ENCODE measurements at regions not wholly inside any gene's neighbourhood (a gene's known extent, or its start where the extent isn't known, plus 50 kb on each side); places are given as distances from the start of the nearest gene placed in this dataset.

DNA sequence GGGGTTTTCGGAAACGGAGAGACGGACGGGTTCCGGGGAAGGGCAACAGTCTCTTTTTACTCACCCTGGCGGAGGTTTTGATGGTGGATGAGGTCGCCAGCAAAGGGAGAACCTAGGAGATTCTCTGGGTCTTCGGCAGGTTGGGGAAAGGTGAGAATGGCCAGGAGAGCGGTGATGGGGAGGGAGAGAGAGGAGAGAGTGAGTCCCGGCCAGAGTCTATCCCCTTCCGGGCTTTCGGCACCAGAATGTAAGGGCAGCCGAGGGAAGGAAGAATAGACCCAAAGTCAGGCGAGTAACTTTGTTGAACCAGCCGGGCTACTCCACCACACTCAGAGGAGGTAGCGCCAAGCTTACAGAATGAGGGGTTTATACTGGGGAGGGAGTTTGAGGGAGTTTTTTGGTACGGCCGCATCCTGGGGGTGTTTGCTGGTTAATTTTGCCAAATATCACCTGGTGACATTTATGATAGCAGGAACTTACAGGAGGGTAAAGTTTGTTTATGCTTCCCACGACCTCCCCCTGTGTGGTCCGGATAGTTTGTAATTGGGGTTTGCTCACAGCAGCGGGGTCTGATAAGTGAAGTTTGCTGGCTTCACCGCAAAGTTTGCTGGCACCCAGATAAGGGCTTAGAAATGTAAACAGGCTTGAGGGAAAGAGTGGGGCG lies 141.1 kb upstream of the ETV3 start:
- Histone ChIP-seq H3K4me1 (ENCODE audit: control insufficient read depth in 1 of 2, insufficient read depth in 2 of 2, low read length in 2 of 2) (no peaks in the 10 kb centered on the region), H3K27me3 (ENCODE audit: control insufficient read depth in 1 of 2, insufficient read depth in 2 of 2, low read length in 1 of 2) (no peaks in the 10 kb centered on the region), H3K4me3 (ENCODE audit: low read length in 2 of 2) (no peak overlapping the region), H3K9me3 (ENCODE audit: control insufficient read depth, low read length) (no peaks in the 10 kb centered on the region), H3K36me3 (ENCODE audit: control insufficient read depth in 1 of 2, insufficient read depth in 2 of 2, low read length in 1 of 2) (no peaks in the 10 kb centered on the region), H3K27ac (ENCODE audit: low read depth in 1 of 2, low read length in 2 of 2) (no peak overlapping the region)
- 33 to 44% methylated on average over 22 to 23 of the region's 23 CpGs for WGBS, 2 donors
- intact Hi-C loops (cut with DNase I): no loop called here
- ATAC-seq (ENCODE audit: low FRiP score) (no peak), DNase-seq (no peak)

DNA sequence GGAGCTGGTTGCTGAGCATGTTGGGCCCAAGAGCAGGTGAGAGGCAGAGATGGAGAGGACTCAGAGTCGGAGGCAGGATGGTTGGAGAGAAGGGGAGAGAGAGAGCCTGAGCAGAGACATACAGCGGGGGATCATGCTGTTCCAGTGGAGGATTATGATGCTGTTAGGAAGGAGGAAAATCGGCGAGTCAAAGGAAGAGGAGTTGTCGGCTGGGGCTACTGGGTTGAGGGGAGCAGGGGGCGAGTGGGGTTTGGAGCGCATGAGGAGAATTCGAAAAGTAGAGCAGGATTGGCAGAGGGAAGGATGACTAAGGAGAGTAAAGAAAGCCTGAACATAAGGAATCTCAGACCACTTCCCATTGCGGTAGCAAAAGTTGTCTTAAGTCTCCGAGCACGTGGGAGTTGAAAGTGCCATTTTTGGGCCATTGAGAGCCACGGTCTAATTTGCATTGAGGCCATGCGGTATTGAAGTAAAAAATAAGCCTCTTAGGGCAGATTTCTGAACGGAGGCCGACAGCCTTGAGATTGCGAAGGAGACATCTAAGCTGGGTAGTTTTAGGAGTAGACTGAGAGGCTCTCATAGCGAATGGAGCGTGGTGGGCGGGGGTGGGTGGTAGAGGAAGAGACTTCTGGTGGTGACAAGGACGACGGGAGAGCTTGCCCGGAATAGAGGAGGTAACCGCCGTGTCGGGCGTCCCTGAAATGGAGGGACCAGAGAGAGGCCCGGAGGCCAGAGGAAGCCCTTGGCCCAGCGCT lies 140.4 kb upstream of the ETV3 start:
- H3K9me3 ChIP-seq (ENCODE audit: control insufficient read depth, low read length): no peaks in the 10 kb centered on the region
- no peaks in the 10 kb centered on the region for H3K36me3 ChIP-seq (ENCODE audit: control insufficient read depth in 1 of 2, insufficient read depth in 2 of 2, low read length in 1 of 2)
- intact Hi-C loops (cut with DNase I): no loop called here
- no peaks in the 10 kb centered on the region for H3K4me1 ChIP-seq (ENCODE audit: control insufficient read depth in 1 of 2, insufficient read depth in 2 of 2, low read length in 2 of 2)
- no peaks in the 10 kb centered on the region for H3K27me3 ChIP-seq (ENCODE audit: control insufficient read depth in 1 of 2, insufficient read depth in 2 of 2, low read length in 1 of 2)
- no peak for ATAC-seq (ENCODE audit: low FRiP score)
- H3K4me3 ChIP-seq (ENCODE audit: low read length in 2 of 2): no peak overlapping the region
- 66 to 75% methylated on average over 28 of the region's 28 CpGs for WGBS, 2 donors
- no peak for DNase-seq
- no peak overlapping the region for H3K27ac ChIP-seq (ENCODE audit: low read depth in 1 of 2, low read length in 2 of 2)

DNA sequence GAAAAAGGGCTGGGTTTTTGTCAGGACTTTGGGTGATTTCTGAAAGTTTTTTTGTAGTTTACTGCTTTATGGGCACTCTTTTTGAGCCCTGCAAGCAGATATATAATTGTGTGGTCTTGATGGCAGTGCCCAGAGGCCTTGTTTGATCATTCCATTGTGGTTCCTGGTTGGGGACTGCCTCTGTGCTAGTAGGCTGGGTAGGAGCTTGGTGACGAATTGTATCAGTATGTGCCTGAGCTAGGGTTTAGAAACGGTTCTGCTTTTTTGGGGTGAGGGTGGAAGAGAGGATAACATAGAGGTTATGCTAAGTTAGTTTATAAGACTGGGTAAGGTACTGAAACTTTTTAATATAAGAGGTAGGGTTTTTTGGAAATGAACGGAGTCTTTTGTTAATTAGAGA lies 139.7 kb upstream of the ETV3 start:
- intact Hi-C loops (cut with DNase I): no loop called here
- H3K27me3 ChIP-seq (ENCODE audit: control insufficient read depth in 1 of 2, insufficient read depth in 2 of 2, low read length in 1 of 2): no peaks in the 10 kb centered on the region
- 71 to 80% methylated on average over 3 of the region's 3 CpGs for WGBS, 2 donors

DNA sequence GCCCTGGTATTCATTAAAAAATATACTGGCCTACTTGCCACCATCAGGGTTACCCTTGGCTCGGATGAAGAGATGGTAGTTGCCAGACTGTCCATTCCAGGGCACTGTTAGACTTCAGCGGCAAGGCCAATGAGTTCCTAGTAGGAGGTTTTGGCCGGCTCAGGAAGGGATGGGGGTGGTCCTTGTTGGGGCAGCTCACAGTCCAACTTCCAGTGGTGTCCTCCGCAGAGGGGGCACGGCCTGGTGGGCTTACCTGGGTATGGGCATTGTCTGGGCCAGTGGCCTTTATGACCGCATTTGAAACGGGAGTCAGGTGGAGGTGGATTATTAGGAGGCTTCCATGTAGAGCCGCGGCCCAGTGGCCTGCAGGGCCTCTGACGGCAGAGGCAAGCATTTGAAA lies 139.1 kb upstream of the ETV3 start:
- Histone ChIP-seq H3K4me1 (ENCODE audit: control insufficient read depth in 1 of 2, insufficient read depth in 2 of 2, low read length in 2 of 2) (no peaks in the 10 kb centered on the region), H3K9me3 (ENCODE audit: control insufficient read depth, low read length) (no peaks in the 10 kb centered on the region), H3K27me3 (ENCODE audit: control insufficient read depth in 1 of 2, insufficient read depth in 2 of 2, low read length in 1 of 2) (no peaks in the 10 kb centered on the region), H3K4me3 (ENCODE audit: low read length in 2 of 2) (no peak overlapping the region), H3K36me3 (ENCODE audit: control insufficient read depth in 1 of 2, insufficient read depth in 2 of 2, low read length in 1 of 2) (no peaks in the 10 kb centered on the region), H3K27ac (ENCODE audit: low read depth in 1 of 2, low read length in 2 of 2) (no peak overlapping the region)
- 92 to 93% methylated on average over 10 of the region's 10 CpGs for WGBS, 2 donors
- intact Hi-C loops (cut with DNase I): no loop called here
- ATAC-seq (ENCODE audit: low FRiP score): no peak
- DNase-seq: no peak

More for the DNA sequence above, 139.7 kb upstream of the ETV3 start:
- Histone ChIP-seq H3K9me3 (ENCODE audit: control insufficient read depth, low read length) (no peaks in the 10 kb centered on the region), H3K4me3 (ENCODE audit: low read length in 2 of 2) (no peak overlapping the region), H3K36me3 (ENCODE audit: control insufficient read depth in 1 of 2, insufficient read depth in 2 of 2, low read length in 1 of 2) (no peaks in the 10 kb centered on the region), H3K27ac (ENCODE audit: low read depth in 1 of 2, low read length in 2 of 2) (no peak overlapping the region), H3K4me1 (ENCODE audit: control insufficient read depth in 1 of 2, insufficient read depth in 2 of 2, low read length in 2 of 2) (no peaks in the 10 kb centered on the region)
- ATAC-seq (ENCODE audit: low FRiP score) (no peak), DNase-seq (no peak)

DNA sequence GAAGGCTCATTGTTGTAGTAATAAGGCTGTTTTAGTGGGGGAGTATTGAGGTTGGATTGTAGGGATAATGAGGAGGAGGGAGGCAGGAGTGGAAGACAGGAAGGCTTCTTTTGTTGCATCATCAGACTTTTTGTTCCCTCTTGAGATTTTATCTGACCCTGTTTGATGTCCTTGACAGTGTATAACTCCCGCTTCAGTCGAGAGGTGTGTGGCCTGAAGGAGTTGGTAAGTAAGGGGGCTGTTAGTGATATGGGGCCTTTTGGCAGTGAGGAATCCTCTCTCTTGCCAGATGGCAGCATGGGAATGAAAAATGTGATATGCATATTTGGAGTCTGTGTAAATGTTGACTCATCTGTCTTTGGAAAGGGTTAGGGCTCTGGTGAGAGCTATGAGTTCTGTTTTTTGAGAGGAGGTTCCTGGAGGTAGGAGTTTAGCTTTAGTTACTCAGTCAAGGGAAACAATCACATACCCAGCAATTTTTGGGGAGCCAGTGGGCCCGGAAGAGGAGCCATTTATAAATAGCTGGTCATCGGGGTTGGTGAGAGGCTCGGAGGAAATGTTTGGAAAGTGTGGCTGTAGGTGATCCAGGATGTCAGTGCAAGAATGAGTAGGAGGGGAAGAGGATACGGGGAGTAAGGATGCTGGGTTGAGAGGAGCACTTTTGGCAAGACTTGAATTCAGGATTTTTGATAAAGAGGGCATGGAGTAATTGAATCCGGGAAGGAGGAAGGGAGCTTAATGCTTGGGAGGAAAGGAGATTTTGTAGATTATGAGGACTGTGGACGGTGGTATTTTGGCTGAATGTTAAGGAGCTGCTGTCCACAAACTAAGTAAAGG lies 136.7 kb upstream of the ETV3 start:
- H3K27me3 ChIP-seq (ENCODE audit: control insufficient read depth in 1 of 2, insufficient read depth in 2 of 2, low read length in 1 of 2): no peaks in the 10 kb centered on the region
- intact Hi-C loops (cut with DNase I): no loop called here
- 29 to 38% methylated on average over 8 of the region's 8 CpGs for WGBS, 2 donors
- H3K4me3 ChIP-seq (ENCODE audit: low read length in 2 of 2): no peak overlapping the region
- no peak overlapping the region for H3K27ac ChIP-seq (ENCODE audit: low read depth in 1 of 2, low read length in 2 of 2)
- DNase-seq (no peak), ATAC-seq (ENCODE audit: low FRiP score) (no peak)
- no peaks in the 10 kb centered on the region for H3K9me3 ChIP-seq (ENCODE audit: control insufficient read depth, low read length)
- H3K4me1 ChIP-seq (ENCODE audit: control insufficient read depth in 1 of 2, insufficient read depth in 2 of 2, low read length in 2 of 2): no peaks in the 10 kb centered on the region
- H3K36me3 ChIP-seq (ENCODE audit: control insufficient read depth in 1 of 2, insufficient read depth in 2 of 2, low read length in 1 of 2): no peaks in the 10 kb centered on the region

DNA sequence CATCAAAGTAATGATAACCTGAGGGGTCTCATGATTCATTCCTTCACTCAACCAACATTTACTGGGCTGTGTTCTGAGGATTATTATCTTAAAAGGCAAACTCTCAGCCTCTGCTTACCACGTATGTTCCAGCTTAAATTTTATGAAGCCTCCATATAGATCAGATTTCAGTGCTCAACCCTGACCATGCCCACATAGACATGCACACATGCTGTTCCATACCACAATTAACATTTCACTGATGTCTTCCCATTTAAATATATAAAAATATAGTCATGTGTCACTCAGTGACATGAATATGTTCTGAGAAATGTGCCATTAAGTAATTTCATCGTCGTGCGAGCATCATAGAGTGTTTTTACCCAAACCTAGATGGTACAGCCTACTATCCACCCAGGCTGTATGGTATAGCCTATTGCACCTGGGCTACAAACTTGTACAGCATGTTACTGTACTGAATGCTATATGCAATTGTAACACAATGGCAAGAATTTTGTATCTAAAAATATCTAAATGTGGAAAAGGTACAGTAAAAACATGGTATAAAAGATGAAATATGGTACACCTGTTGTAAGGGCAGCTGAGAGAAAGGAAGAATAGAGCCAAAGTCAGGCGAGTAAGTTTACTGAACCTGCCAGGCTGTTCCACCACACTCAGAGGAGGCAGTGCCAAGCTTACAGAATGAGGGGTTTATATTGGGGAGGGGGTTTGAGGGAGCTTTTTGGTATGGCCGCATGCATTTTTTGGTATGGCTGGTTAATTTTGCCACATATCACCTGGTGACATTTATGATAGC lies 134.7 kb upstream of the ETV3 start:
- no peaks in the 10 kb centered on the region for H3K4me1 ChIP-seq (ENCODE audit: control insufficient read depth in 1 of 2, insufficient read depth in 2 of 2, low read length in 2 of 2)
- H3K27me3 ChIP-seq (ENCODE audit: control insufficient read depth in 1 of 2, insufficient read depth in 2 of 2, low read length in 1 of 2): no peaks in the 10 kb centered on the region
- H3K27ac ChIP-seq (ENCODE audit: low read depth in 1 of 2, low read length in 2 of 2): no peak overlapping the region
- 59 to 62% methylated on average over 6 of the region's 6 CpGs for WGBS, 2 donors
- no peaks in the 10 kb centered on the region for H3K9me3 ChIP-seq (ENCODE audit: control insufficient read depth, low read length)
- DNase-seq (no peak), ATAC-seq (ENCODE audit: low FRiP score) (no peak)
- H3K4me3 ChIP-seq (ENCODE audit: low read length in 2 of 2): no peak overlapping the region
- H3K36me3 ChIP-seq (ENCODE audit: control insufficient read depth in 1 of 2, insufficient read depth in 2 of 2, low read length in 1 of 2): no peaks in the 10 kb centered on the region
- intact Hi-C loops (cut with DNase I): no loop called here

DNA sequence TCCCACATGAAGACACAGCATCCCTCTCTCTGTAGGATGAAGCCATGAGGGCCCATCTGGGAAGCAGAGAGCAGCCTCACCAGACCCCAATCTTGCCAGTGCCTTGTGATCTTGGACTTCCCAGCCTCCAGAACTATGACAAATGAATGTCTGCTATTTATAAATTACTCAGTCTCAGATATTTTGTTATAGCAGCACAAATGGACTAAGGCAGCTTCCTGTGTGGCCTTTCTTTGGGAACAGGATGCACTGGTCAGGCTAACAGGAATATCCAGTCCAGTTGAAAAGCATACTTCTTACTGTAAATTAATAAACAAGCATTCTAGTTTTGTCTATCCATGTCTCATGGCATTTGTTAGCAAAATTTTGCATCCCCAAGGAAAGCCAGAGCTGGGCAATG lies 134.1 kb upstream of the ETV3 start:
- no peaks in the 10 kb centered on the region for H3K4me1 ChIP-seq (ENCODE audit: control insufficient read depth in 1 of 2, insufficient read depth in 2 of 2, low read length in 2 of 2)
- no peak overlapping the region for H3K4me3 ChIP-seq (ENCODE audit: low read length in 2 of 2)
- no peaks in the 10 kb centered on the region for H3K9me3 ChIP-seq (ENCODE audit: control insufficient read depth, low read length)
- no peak overlapping the region for H3K27ac ChIP-seq (ENCODE audit: low read depth in 1 of 2, low read length in 2 of 2)
- ATAC-seq (ENCODE audit: low FRiP score): no peak
- H3K36me3 ChIP-seq (ENCODE audit: control insufficient read depth in 1 of 2, insufficient read depth in 2 of 2, low read length in 1 of 2): no peaks in the 10 kb centered on the region
- no peak for DNase-seq
- no peaks in the 10 kb centered on the region for H3K27me3 ChIP-seq (ENCODE audit: control insufficient read depth in 1 of 2, insufficient read depth in 2 of 2, low read length in 1 of 2)
- intact Hi-C loops (cut with DNase I): no loop called here

DNA sequence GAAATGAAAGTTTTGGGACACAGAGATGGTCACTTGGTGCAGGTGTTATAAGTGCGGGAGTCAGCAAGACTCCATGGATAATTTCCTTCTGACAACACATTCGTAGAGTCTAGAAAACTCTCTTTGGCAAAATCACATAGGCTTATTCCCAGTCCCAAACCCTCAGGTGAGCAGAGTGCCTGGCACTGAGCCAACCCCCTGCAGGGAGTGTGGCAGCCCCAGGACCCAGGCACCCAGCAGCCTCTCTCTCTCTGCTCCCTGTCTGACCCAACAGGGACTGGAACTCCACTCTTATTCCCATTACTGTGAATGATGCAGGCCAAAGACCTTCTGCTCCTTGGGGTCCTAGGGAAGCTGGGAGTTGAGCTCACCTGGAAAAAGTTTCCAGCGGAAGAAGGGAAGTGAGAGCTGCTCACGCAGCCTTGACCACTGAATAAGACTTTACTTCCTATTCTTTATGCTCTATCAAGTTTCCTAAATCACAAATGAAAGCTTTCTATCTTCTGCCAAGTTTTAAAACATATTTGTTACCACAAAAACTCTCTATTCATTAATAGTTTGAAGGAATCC lies 132.6 kb upstream of the ETV3 start:
- no peaks in the 10 kb centered on the region for H3K36me3 ChIP-seq (ENCODE audit: control insufficient read depth in 1 of 2, insufficient read depth in 2 of 2, low read length in 1 of 2)
- intact Hi-C loops (cut with DNase I): no loop called here

More for the DNA sequence above, 132.6 kb upstream of the ETV3 start:
- Histone ChIP-seq H3K27ac (ENCODE audit: low read depth in 1 of 2, low read length in 2 of 2) (no peak overlapping the region), H3K9me3 (ENCODE audit: control insufficient read depth, low read length) (no peaks in the 10 kb centered on the region), H3K4me3 (ENCODE audit: low read length in 2 of 2) (no peak overlapping the region), H3K4me1 (ENCODE audit: control insufficient read depth in 1 of 2, insufficient read depth in 2 of 2, low read length in 2 of 2) (no peaks in the 10 kb centered on the region), H3K27me3 (ENCODE audit: control insufficient read depth in 1 of 2, insufficient read depth in 2 of 2, low read length in 1 of 2) (no peaks in the 10 kb centered on the region)
- DNase-seq (no peak), ATAC-seq (ENCODE audit: low FRiP score) (no peak)
- WGBS, 2 donors: 80 to 83% methylated on average over 4 of the region's 4 CpGs

Data from aorta (tissue), 5 donors.